CD14-positive monocyte (primary cell): ENCODE measurements at regions not wholly inside any gene's neighbourhood (a gene's known extent, or its start where the extent isn't known, plus 50 kb on each side); places are given as distances from the start of the nearest gene placed in this dataset.

Experiments used
- DNase-seq, 3 donors: peaks; one replicate each; pipeline ENCODE4 v3.0.0-alpha.2; 2011 to 2022
- H2AFZ ChIP-seq: 2 replicates; pipeline ENCODE4 v1.6.0; 2012; ENCODE audit warnings: mild to moderate bottlenecking, low read depth, low read length, inconsistent platforms; ENCODE audit not compliant: insufficient read depth, poor library complexity, severe bottlenecking
- H3K27ac ChIP-seq, 2 donors: 1 replicate in 1 of 2; 2 replicates in 1 of 2; pipeline ENCODE4 v1.5.1; 2012 to 2013; ENCODE audit warnings: low read length in 2 of 2, control low read depth in 1 of 2, inconsistent platforms in 1 of 2, low read depth in 1 of 2, mild to moderate bottlenecking in 1 of 2
- H3K27me3 ChIP-seq, 2 donors: one replicate each; pipeline versions ENCODE4 v1.6.0 to v1.6.1; 2011 to 2013; ENCODE audit warnings: low read length in 2 of 2; ENCODE audit not compliant: control insufficient read depth in 2 of 2, insufficient read depth in 2 of 2
- H3K36me3 ChIP-seq, 2 donors: replicated peaks in 1 of 2; 1 replicate in 1 of 2; 2 replicates in 1 of 2; pipeline versions ENCODE4 v1.5.1 to v1.6.1; 2012 to 2013; ENCODE audit warnings: low read length in 2 of 2, control low read depth in 1 of 2, inconsistent platforms in 1 of 2, mild to moderate bottlenecking in 1 of 2; ENCODE audit not compliant: insufficient read depth in 2 of 2, control insufficient read depth in 1 of 2
- H3K4me1 ChIP-seq, 2 donors: 1 replicate in 1 of 2; 2 replicates in 1 of 2; pipeline versions ENCODE4 v1.5.1 to v1.6.1; 2012 to 2013; ENCODE audit warnings: low read length in 2 of 2, control low read depth in 1 of 2, inconsistent platforms in 1 of 2, mild to moderate bottlenecking in 1 of 2, moderate library complexity in 1 of 2; ENCODE audit not compliant: insufficient read depth in 2 of 2, control insufficient read depth in 1 of 2
- H3K4me2 ChIP-seq: replicated peaks from 2 replicates; pipeline ENCODE3; 2012; ENCODE audit warnings: low read length, moderate library complexity, mild to moderate bottlenecking; ENCODE audit not compliant: poor library complexity, severe bottlenecking; ENCODE audit errors: extremely low read depth
- H3K4me3 ChIP-seq, 3 experiments: fragments of 200-600 bp in 1 of 3; sonication (generic) in 1 of 3; replicated peaks in 1 of 3; 1 replicate in 2 of 3; 2 replicates in 1 of 3; pipeline ENCODE4 v1.5.1; 2011 to 2013; ENCODE audit warnings: low read length in 3 of 3, mild to moderate bottlenecking in 3 of 3, control low read depth in 2 of 3, low read depth in 2 of 3, inconsistent platforms in 1 of 3, moderate library complexity in 1 of 3
- H3K79me2 ChIP-seq: 2 replicates; pipeline ENCODE4 v1.6.0; 2012; ENCODE audit warnings: mild to moderate bottlenecking, control low read depth, inconsistent platforms, low read length, moderate library complexity; ENCODE audit not compliant: insufficient read depth
- H3K9ac ChIP-seq: 2 replicates; pipeline ENCODE4 v1.6.0; 2017; ENCODE audit warnings: low read length, mild to moderate bottlenecking; ENCODE audit not compliant: insufficient read depth, poor library complexity, severe bottlenecking
- H3K9me3 ChIP-seq, 2 donors: replicated peaks in 1 of 2; 1 replicate in 1 of 2; 2 replicates in 1 of 2; pipeline versions ENCODE4 v1.5.1 to v1.6.1; 2012 to 2013; ENCODE audit warnings: low read length in 2 of 2, control low read depth in 1 of 2; ENCODE audit not compliant: control insufficient read depth in 1 of 2, insufficient read depth in 1 of 2
- H4K20me1 ChIP-seq: 2 replicates; pipeline ENCODE4 v1.6.0; 2012; ENCODE audit warnings: mild to moderate bottlenecking, low read length, control low read depth, moderate library complexity; ENCODE audit not compliant: insufficient read depth
- H3K27ac Mint-ChIP-seq, 7 donors: one replicate each; pipeline ENCODE4 v1.8.0; 2020; ENCODE audit warnings: mild to moderate bottlenecking in 7 of 7, mixed read lengths in 7 of 7, moderate library complexity in 6 of 7, inconsistent platforms in 2 of 7
- H3K27me3 Mint-ChIP-seq, 3 donors: one replicate each; pipeline ENCODE4 v1.8.0; 2021 to 2022; ENCODE audit warnings: low read depth in 3 of 3, mild to moderate bottlenecking in 3 of 3, mixed read lengths in 3 of 3, moderate library complexity in 3 of 3, inconsistent platforms in 1 of 3
- H3K36me3 Mint-ChIP-seq, 2 donors: one replicate each; pipeline ENCODE4 v1.8.0; 2020; ENCODE audit warnings: mixed read lengths in 2 of 2, inconsistent platforms in 1 of 2, mild to moderate bottlenecking in 1 of 2
- H3K4me1 Mint-ChIP-seq: one replicate; pipeline ENCODE4 v1.8.0; 2020; ENCODE audit warnings: mild to moderate bottlenecking, mixed read lengths
- H3K4me3 Mint-ChIP-seq, 2 donors: one replicate each; pipeline ENCODE4 v1.8.0; 2020; ENCODE audit warnings: mild to moderate bottlenecking in 2 of 2, mixed read lengths in 2 of 2, moderate library complexity in 1 of 2
- H3K9me3 Mint-ChIP-seq, 7 donors: one replicate each; pipeline ENCODE4 v1.8.0; 2020 to 2022; ENCODE audit warnings: mixed read lengths in 7 of 7, mild to moderate bottlenecking in 6 of 7, moderate library complexity in 6 of 7, inconsistent platforms in 2 of 7
- WGBS: methylation state at CpG from one replicate; pipeline ENCODE4 v1.1.5; 2013; ENCODE audit warnings: missing lambda C conversion rate; ENCODE audit not compliant: insufficient coverage; 5-methylcytosine and 5-hydroxymethylcytosine counted together
- intact Hi-C, 2 donors: fragments of 100-400 bp; cut with micrococcal nuclease; formaldehyde crosslinking; loops; one replicate each; pipeline versions ENCODE4 v1.15.0 to v1.15.1; 2023
- TF ChIP-seq, protein P1 (sequence below): fragments of 200-600 bp; IDR thresholded peaks from one replicate; pipeline ENCODE4 v1.8.0; 2022; ENCODE audit warnings: antibody characterized with exemption, mild to moderate bottlenecking

DNA sequence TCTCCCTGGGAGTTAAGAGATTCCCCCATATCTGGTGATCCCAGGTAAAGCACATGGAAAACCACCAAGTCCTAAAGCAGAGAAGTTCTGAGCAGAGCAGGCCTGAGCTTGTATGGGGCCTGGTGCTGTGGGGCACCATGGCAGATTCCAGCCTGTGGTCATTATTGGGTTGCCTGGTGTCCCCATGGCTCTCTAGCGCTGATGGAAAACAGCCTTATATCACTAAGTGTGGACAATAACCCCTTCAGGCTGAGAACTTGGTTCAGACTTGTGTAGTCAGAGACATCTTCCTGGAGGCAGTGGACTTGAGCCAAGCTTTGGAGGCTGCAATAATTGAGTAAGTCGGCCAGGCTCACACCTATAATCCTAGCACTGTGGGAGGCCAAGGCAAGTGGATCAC, 96.8 kb downstream of the MCFD2 start:
- no peak overlapping the region for H3K27ac ChIP-seq
- 100% methylated on average over 1 of the region's 2 CpGs for WGBS

DNA sequence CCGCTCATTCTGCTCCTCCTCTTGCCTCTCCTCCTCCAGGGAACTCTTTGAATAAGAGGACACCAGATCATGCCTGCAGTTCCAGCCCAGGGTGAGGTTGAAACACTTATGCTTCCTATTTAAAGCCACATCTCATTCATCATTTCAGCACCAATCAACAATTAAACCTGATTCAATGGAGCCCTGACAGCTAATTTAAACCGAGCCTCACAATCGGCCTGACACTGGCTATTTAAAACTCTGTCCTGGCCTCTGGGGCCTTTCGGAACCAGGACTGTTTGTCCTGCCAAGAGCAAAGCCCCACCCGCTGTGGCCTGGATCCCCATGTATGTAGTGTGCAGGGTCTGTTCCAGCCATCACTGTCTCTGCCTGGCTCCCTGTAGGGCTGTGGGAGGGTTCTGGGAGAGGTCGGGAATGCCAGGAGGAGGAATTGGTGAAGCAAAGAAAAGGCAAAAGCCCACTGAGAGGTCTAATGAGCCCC, 97.4 kb downstream of the MCFD2 start:
- Histone ChIP-seq H3K9me3 (no peaks in the 10 kb centered on the region), H3K27me3 (no peaks in the 10 kb centered on the region), H3K4me1 (no peaks in the 10 kb centered on the region), H3K9ac (no peak overlapping the region), H3K4me3 (no peak overlapping the region), H2AFZ (no peak overlapping the region), H3K36me3 (no peaks in the 10 kb centered on the region), H3K4me2 (no peak overlapping the region), H3K27ac (no peak overlapping the region), H4K20me1 (no peaks in the 10 kb centered on the region), H3K79me2 (no peaks in the 10 kb centered on the region)
- Mint-ChIP-seq H3K27me3 (peaks cover 3 to 7% (median 4%) of the 10 kb centered on the region in 3 donors), H3K9me3 (peaks cover 0 to 2% (median 0%) of the 10 kb centered on the region in 7 donors), H3K4me1 (peaks cover 8% of the 10 kb centered on the region), H3K4me3 (no peak overlapping the region), H3K36me3 (no peaks in the 10 kb centered on the region), H3K27ac (no peak overlapping the region)
- intact Hi-C loops, result no loop called here
- DNase-seq, result no peak
- TF ChIP-seq, protein P1, sequence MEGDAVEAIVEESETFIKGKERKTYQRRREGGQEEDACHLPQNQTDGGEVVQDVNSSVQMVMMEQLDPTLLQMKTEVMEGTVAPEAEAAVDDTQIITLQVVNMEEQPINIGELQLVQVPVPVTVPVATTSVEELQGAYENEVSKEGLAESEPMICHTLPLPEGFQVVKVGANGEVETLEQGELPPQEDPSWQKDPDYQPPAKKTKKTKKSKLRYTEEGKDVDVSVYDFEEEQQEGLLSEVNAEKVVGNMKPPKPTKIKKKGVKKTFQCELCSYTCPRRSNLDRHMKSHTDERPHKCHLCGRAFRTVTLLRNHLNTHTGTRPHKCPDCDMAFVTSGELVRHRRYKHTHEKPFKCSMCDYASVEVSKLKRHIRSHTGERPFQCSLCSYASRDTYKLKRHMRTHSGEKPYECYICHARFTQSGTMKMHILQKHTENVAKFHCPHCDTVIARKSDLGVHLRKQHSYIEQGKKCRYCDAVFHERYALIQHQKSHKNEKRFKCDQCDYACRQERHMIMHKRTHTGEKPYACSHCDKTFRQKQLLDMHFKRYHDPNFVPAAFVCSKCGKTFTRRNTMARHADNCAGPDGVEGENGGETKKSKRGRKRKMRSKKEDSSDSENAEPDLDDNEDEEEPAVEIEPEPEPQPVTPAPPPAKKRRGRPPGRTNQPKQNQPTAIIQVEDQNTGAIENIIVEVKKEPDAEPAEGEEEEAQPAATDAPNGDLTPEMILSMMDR, result no peak
- WGBS, result 86% methylated on average over 6 of the region's 6 CpGs

More for the DNA sequence above, 96.8 kb downstream of the MCFD2 start:
- H3K4me3 ChIP-seq, result no peak overlapping the region
- Mint-ChIP-seq H3K9me3 (peaks cover 0 to 2% (median 0%) of the 10 kb centered on the region in 7 donors), H3K27ac (peak overlapping the region in 1 of 7 donors; percentile 11), H3K4me3 (no peak overlapping the region), H3K4me1 (peaks cover 7% of the 10 kb centered on the region), H3K27me3 (peaks cover 2 to 7% (median 4%) of the 10 kb centered on the region in 3 donors), H3K36me3 (no peaks in the 10 kb centered on the region)
- no peaks in the 10 kb centered on the region for H3K36me3 ChIP-seq
- DNase-seq, result no peak
- H3K27me3 ChIP-seq, result no peaks in the 10 kb centered on the region
- TF ChIP-seq, protein P1, result no peak
- H4K20me1 ChIP-seq, result no peaks in the 10 kb centered on the region
- H3K9ac ChIP-seq, result no peak overlapping the region
- no peaks in the 10 kb centered on the region for H3K9me3 ChIP-seq
- H3K79me2 ChIP-seq, result no peaks in the 10 kb centered on the region
- intact Hi-C loops, result no loop called here
- H2AFZ ChIP-seq, result no peak overlapping the region
- H3K4me2 ChIP-seq, result no peak overlapping the region
- no peaks in the 10 kb centered on the region for H3K4me1 ChIP-seq
